Mesenchymal stem cell (in vitro differentiated cells and primary cell): ENCODE measurements at regions not wholly inside any gene's neighbourhood (a gene's known extent, or its start where the extent isn't known, plus 50 kb on each side); places are given as distances from the start of the nearest gene placed in this dataset.

Experiments used
- DNase-seq: peaks from one replicate; pipeline ENCODE4 v3.0.0-alpha.2; 2013
- H2AFZ ChIP-seq: one replicate; pipeline ENCODE4 v1.6.1; 2013; ENCODE audit warnings: low read depth, mild to moderate bottlenecking, control low read depth, inconsistent platforms, low read length, moderate library complexity
- H2AK5ac ChIP-seq: 2 replicates; pipeline ENCODE4 v1.6.1; 2013; ENCODE audit warnings: low read length, moderate library complexity, mild to moderate bottlenecking, inconsistent platforms; ENCODE audit not compliant: severe bottlenecking
- H2BK120ac ChIP-seq: one replicate; pipeline ENCODE4 v1.6.1; 2013; ENCODE audit warnings: low read depth, mild to moderate bottlenecking, inconsistent platforms, low read length, moderate library complexity
- H2BK12ac ChIP-seq, 2 experiments: one replicate each; pipeline ENCODE4 v1.6.1; 2013; ENCODE audit warnings: inconsistent platforms in 2 of 2, low read length in 2 of 2, mild to moderate bottlenecking in 2 of 2, moderate library complexity in 2 of 2, control low read depth in 1 of 2
- H2BK15ac ChIP-seq: one replicate; pipeline ENCODE4 v1.6.1; 2013; ENCODE audit warnings: mild to moderate bottlenecking, low read depth, inconsistent platforms; ENCODE audit not compliant: poor library complexity, severe bottlenecking
- H2BK5ac ChIP-seq: 2 replicates; pipeline ENCODE4 v1.6.1; 2013; ENCODE audit warnings: low read depth, mild to moderate bottlenecking, low read length, control low read depth, inconsistent platforms; ENCODE audit not compliant: poor library complexity, severe bottlenecking
- H3K14ac ChIP-seq, 2 experiments: one replicate each; pipeline ENCODE4 v1.6.1; 2013; ENCODE audit warnings: inconsistent platforms in 2 of 2, low read length in 2 of 2, control low read depth in 1 of 2, mild to moderate bottlenecking in 1 of 2, moderate library complexity in 1 of 2
- H3K18ac ChIP-seq, 2 experiments: one replicate each; pipeline ENCODE4 v1.6.1; 2013; ENCODE audit warnings: inconsistent platforms in 2 of 2, low read length in 2 of 2, control low read depth in 1 of 2, low read depth in 1 of 2, mild to moderate bottlenecking in 1 of 2
- H3K23ac ChIP-seq, 2 experiments: one replicate each; pipeline ENCODE4 v1.6.1; 2013; ENCODE audit warnings: inconsistent platforms in 2 of 2, low read length in 2 of 2, mild to moderate bottlenecking in 2 of 2, moderate library complexity in 2 of 2, control low read depth in 1 of 2
- H3K27ac ChIP-seq: 2 replicates; pipeline ENCODE4 v1.5.1; 2013; ENCODE audit warnings: mild to moderate bottlenecking, moderate library complexity, low read length, control low read depth, inconsistent platforms; ENCODE audit not compliant: poor library complexity, severe bottlenecking
- H3K27me3 ChIP-seq, 2 experiments: 2 replicates each; pipeline versions ENCODE4 v1.6.1 to v1.7.0; 2013; ENCODE audit warnings: low read length in 2 of 2, mild to moderate bottlenecking in 2 of 2, moderate library complexity in 2 of 2, control low read depth in 1 of 2, inconsistent platforms in 1 of 2; ENCODE audit not compliant: control insufficient read depth in 1 of 2, insufficient read depth in 1 of 2
- H3K36me3 ChIP-seq, 2 experiments: 2 replicates each; pipeline versions ENCODE4 v1.6.1 to v1.7.0; 2013; ENCODE audit warnings: low read length in 2 of 2, control low read depth in 1 of 2, inconsistent platforms in 1 of 2, low read depth in 1 of 2, mild to moderate bottlenecking in 1 of 2; ENCODE audit not compliant: insufficient read depth in 2 of 2, control insufficient read depth in 1 of 2
- H3K4ac ChIP-seq, 2 experiments: one replicate each; pipeline ENCODE4 v1.6.1; 2013; ENCODE audit warnings: inconsistent platforms in 2 of 2, low read length in 2 of 2, mild to moderate bottlenecking in 2 of 2, moderate library complexity in 2 of 2, control low read depth in 1 of 2, low read depth in 1 of 2
- H3K4me1 ChIP-seq: 2 replicates; pipeline ENCODE4 v1.6.1; 2013; ENCODE audit warnings: low read depth, low read length, control low read depth; ENCODE audit not compliant: control insufficient read depth, insufficient read depth
- H3K4me2 ChIP-seq: 2 replicates; pipeline ENCODE4 v1.6.1; 2013; ENCODE audit warnings: low read length, mild to moderate bottlenecking, inconsistent platforms; ENCODE audit not compliant: poor library complexity, severe bottlenecking
- H3K4me3 ChIP-seq, 2 experiments: 2 replicates each; pipeline versions ENCODE4 v1.5.1 to v1.7.0; 2013; ENCODE audit warnings: low read length in 2 of 2, mild to moderate bottlenecking in 2 of 2, control low read depth in 1 of 2, low read depth in 1 of 2; ENCODE audit not compliant: insufficient read depth in 1 of 2
- H3K79me1 ChIP-seq: replicated peaks from 2 replicates; pipeline ENCODE4 v1.6.1; 2013; ENCODE audit warnings: mild to moderate bottlenecking, control low read depth, low read length, inconsistent platforms; ENCODE audit not compliant: poor library complexity, severe bottlenecking
- H3K9ac ChIP-seq: 2 replicates; pipeline ENCODE4 v1.7.0; 2013; ENCODE audit warnings: mild to moderate bottlenecking, low read length, moderate library complexity
- H3K9me3 ChIP-seq: 2 replicates; pipeline ENCODE4 v1.7.0; 2013; ENCODE audit warnings: mild to moderate bottlenecking, low read length; ENCODE audit not compliant: control insufficient read depth
- H4K8ac ChIP-seq: one replicate; pipeline ENCODE4 v1.6.1; 2013; ENCODE audit warnings: inconsistent platforms, mild to moderate bottlenecking, low read length, moderate library complexity
- H4K91ac ChIP-seq: one replicate; pipeline ENCODE4 v1.6.1; 2013; ENCODE audit warnings: mild to moderate bottlenecking, low read length, inconsistent platforms
- WGBS: methylation state at CpG from one replicate; pipeline ENCODE4 v1.1.7; 2013; ENCODE audit warnings: mixed read lengths; 5-methylcytosine and 5-hydroxymethylcytosine counted together

GRCh38 chr6:147774856-147775255, 266.4 kb downstream of the SAMD5 start:
- Histone ChIP-seq H3K18ac (no peak overlapping the region), H2AK5ac (no peak overlapping the region), H3K79me1 (no peaks in the 10 kb centered on the region), H2BK15ac (no peak overlapping the region), H3K9me3 (no peaks in the 10 kb centered on the region), H3K27me3 (no peaks in the 10 kb centered on the region), H3K36me3 (no peaks in the 10 kb centered on the region), H2BK5ac (no peak overlapping the region), H3K4me1 (no peaks in the 10 kb centered on the region), H2BK120ac (no peak overlapping the region), H3K23ac (no peak overlapping the region), H3K27ac (no peak overlapping the region), H4K91ac (no peak overlapping the region), H2AFZ (no peak overlapping the region), H3K4ac (no peak overlapping the region), H2BK12ac (no peak overlapping the region), H3K14ac (no peak overlapping the region), H3K4me2 (no peak overlapping the region), H4K8ac (no peak overlapping the region), H3K9ac (no peak overlapping the region), H3K4me3 (no peak overlapping the region)
- WGBS: 65% methylated on average over 3 of the region's 3 CpGs
- no peak for DNase-seq

GRCh38 chr6:147776631-147777213, 268.2 kb downstream of the SAMD5 start:
- no peak overlapping the region for H3K18ac ChIP-seq
- no peak overlapping the region for H3K9ac ChIP-seq
- no peak overlapping the region for H2BK12ac ChIP-seq
- no peak overlapping the region for H2AFZ ChIP-seq
- no peak overlapping the region for H2AK5ac ChIP-seq
- no peaks in the 10 kb centered on the region for H3K36me3 ChIP-seq
- H4K8ac ChIP-seq: no peak overlapping the region
- no peak overlapping the region for H3K4ac ChIP-seq
- H3K4me2 ChIP-seq: no peak overlapping the region
- H4K91ac ChIP-seq: no peak overlapping the region
- no peak overlapping the region for H3K23ac ChIP-seq
- no peak overlapping the region for H2BK5ac ChIP-seq
- H3K27me3 ChIP-seq: no peaks in the 10 kb centered on the region
- H2BK120ac ChIP-seq: no peak overlapping the region
- no peak for DNase-seq
- no peak overlapping the region for H3K27ac ChIP-seq
- no peak overlapping the region for H2BK15ac ChIP-seq
- no peak overlapping the region for H3K14ac ChIP-seq
- no peaks in the 10 kb centered on the region for H3K79me1 ChIP-seq
- no peaks in the 10 kb centered on the region for H3K4me1 ChIP-seq
- H3K4me3 ChIP-seq: no peak overlapping the region
- H3K9me3 ChIP-seq: no peaks in the 10 kb centered on the region
- 89% methylated on average over 1 of the region's 4 CpGs for WGBS

- H3K14ac ChIP-seq: no peak overlapping the region
- peak overlapping the region in 1 of 2 experiments; percentile 39 for H2BK12ac ChIP-seq
- no peak overlapping the region for H3K4me3 ChIP-seq
- H3K4ac ChIP-seq: no peak overlapping the region
- no peak overlapping the region for H2AFZ ChIP-seq
- no CpG with 5 or more reads among the region's 1 CpG for WGBS
- no peak overlapping the region for H4K91ac ChIP-seq
- H3K27me3 ChIP-seq: no peaks in the 10 kb centered on the region
- H3K9me3 ChIP-seq: no peaks in the 10 kb centered on the region
- no peak overlapping the region for H4K8ac ChIP-seq
- H2BK5ac ChIP-seq: no peak overlapping the region
- H2AK5ac ChIP-seq: no peak overlapping the region
- no peak overlapping the region for H3K18ac ChIP-seq
- no peak overlapping the region for H3K27ac ChIP-seq
- H2BK120ac ChIP-seq: no peak overlapping the region
- H3K4me1 ChIP-seq: no peaks in the 10 kb centered on the region
- H3K36me3 ChIP-seq: no peaks in the 10 kb centered on the region
- no peak overlapping the region for H2BK15ac ChIP-seq
- no peaks in the 10 kb centered on the region for H3K79me1 ChIP-seq
- no peak overlapping the region for H3K9ac ChIP-seq
- no peak overlapping the region for H3K4me2 ChIP-seq
- no peak for DNase-seq
- no peak overlapping the region for H3K23ac ChIP-seq
Measured at GRCh38 chr6:147779624-147780023, 271.1 kb downstream of the SAMD5 start.

GRCh38 chr6:147782302-147782701, 273.8 kb downstream of the SAMD5 start:
- H4K8ac ChIP-seq: no peak overlapping the region
- H2BK12ac ChIP-seq: no peak overlapping the region
- no peaks in the 10 kb centered on the region for H3K9me3 ChIP-seq
- 18% methylated on average over 3 of the region's 3 CpGs for WGBS
- no peak overlapping the region for H2BK5ac ChIP-seq
- no peak overlapping the region for H3K4me3 ChIP-seq
- no peaks in the 10 kb centered on the region for H3K36me3 ChIP-seq
- H2AFZ ChIP-seq: no peak overlapping the region
- no peak overlapping the region for H2BK15ac ChIP-seq
- H3K4ac ChIP-seq: no peak overlapping the region
- no peaks in the 10 kb centered on the region for H3K4me1 ChIP-seq
- H4K91ac ChIP-seq: no peak overlapping the region
- H3K9ac ChIP-seq: no peak overlapping the region
- peak overlapping the region; percentile 14 for H3K27ac ChIP-seq
- H3K23ac ChIP-seq: no peak overlapping the region
- peak; percentile 82 for DNase-seq
- H3K79me1 ChIP-seq: no peaks in the 10 kb centered on the region
- no peak overlapping the region for H2BK120ac ChIP-seq
- H3K14ac ChIP-seq: no peak overlapping the region
- peak overlapping the region; percentile 0 for H3K4me2 ChIP-seq
- no peak overlapping the region for H2AK5ac ChIP-seq
- no peaks in the 10 kb centered on the region for H3K27me3 ChIP-seq
- H3K18ac ChIP-seq: no peak overlapping the region
